ENCODE measurements at regions not wholly inside any gene's neighbourhood (a gene's known extent, or its start where the extent isn't known, plus 50 kb on each side); places are given as distances from the start of the nearest gene placed in this dataset.
"Not testable (repeated sequence)": the region's sequence is repeated elsewhere in the genome, so short reads cannot be mapped to it uniquely, and the experiment has no call there.

DNA sequence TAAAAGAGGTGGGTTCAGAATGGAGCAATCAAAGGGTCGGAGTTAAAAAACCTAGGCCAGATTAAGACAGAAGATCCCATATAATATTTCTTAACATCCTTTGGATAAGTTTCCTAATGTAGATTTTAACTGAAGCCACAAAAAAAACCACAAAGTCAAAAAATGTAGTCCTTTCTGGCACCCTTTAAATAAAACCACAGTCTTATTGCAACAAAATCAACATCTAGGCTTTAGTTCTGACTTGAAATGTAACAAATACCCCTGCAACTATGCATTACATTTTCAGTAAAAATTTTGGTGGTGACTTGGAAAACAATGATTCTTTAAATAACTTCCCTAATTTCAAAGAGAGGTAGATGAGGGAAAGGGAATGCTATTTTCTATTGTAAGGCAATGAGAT lies 109.2 kb downstream of the PSAT1 start:
- Histone ChIP-seq H3K4me3 (no peak overlapping the region), H3K36me3 (no peaks in the 10 kb centered on the region)
- TF ChIP-seq POLR2A (IDR thresholded peaks at IDR 0.05) (no peak), CTCF (IDR thresholded peaks at IDR 0.05) (no peak)

DNA sequence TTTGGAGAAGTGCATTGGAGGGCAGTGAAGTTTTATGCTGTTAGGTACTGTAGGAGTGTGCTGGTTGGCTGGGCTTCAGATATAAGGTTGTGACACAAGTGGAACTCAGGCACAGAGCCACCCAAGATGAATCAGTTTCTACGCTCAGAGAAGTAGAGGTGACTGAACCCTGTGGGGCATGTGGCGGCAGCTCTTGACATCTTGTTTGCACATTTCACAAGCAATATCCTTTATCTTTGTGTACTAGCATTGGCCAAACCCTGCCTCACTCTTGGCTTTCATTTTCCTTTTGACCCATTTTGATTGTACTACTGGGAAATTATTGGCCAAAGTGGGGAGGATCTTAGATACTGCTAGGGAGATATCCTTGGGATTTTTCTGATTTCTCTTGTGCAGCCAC lies 110.0 kb downstream of the PSAT1 start:
- Histone ChIP-seq H3K27ac (no peak overlapping the region), H3K9me3 (no peaks in the 10 kb centered on the region), H3K27me3 (no peaks in the 10 kb centered on the region), H3K36me3 (no peaks in the 10 kb centered on the region), H3K4me1 (no peaks in the 10 kb centered on the region), H3K4me3 (no peak overlapping the region)
- no peak for TF ChIP-seq CTCF (IDR thresholded peaks at IDR 0.05)
- TF ChIP-seq POLR2A (IDR thresholded peaks at IDR 0.05), result no peak
- DNase-seq, result no peak
- intact Hi-C loops (cut with DNase I; ENCODE audit: low total_unique reads), result no loop called here

More for the DNA sequence above, 109.2 kb downstream of the PSAT1 start:
- Histone ChIP-seq H3K27me3 (no peaks in the 10 kb centered on the region), H3K27ac (no peak overlapping the region), H3K9me3 (no peaks in the 10 kb centered on the region), H3K4me1 (no peaks in the 10 kb centered on the region)
- no peak for DNase-seq
- intact Hi-C loops (cut with DNase I; ENCODE audit: low total_unique reads), result no loop called here

- H3K9me3 ChIP-seq, result no peaks in the 10 kb centered on the region
- no peaks in the 10 kb centered on the region for H3K27me3 ChIP-seq
- intact Hi-C loops (cut with DNase I; ENCODE audit: low total_unique reads), result no loop called here
- H3K27ac ChIP-seq, result no peak overlapping the region
- TF ChIP-seq CTCF (IDR thresholded peaks at IDR 0.05), result no peak
- no peak for TF ChIP-seq POLR2A (IDR thresholded peaks at IDR 0.05)
- no peaks in the 10 kb centered on the region for H3K4me1 ChIP-seq
- H3K36me3 ChIP-seq, result no peaks in the 10 kb centered on the region
- no peak overlapping the region for H3K4me3 ChIP-seq
- no peak for DNase-seq
Observed at GRCh38 chr9:78407636-78408312, 110.8 kb downstream of the PSAT1 start.

GRCh38 chr9:78408388-78408787 lies 111.5 kb downstream of the PSAT1 start:
- no peaks in the 10 kb centered on the region for H3K9me3 ChIP-seq
- TF ChIP-seq POLR2A (IDR thresholded peaks at IDR 0.05), result no peak
- no peak for TF ChIP-seq CTCF (IDR thresholded peaks at IDR 0.05)
- no peaks in the 10 kb centered on the region for H3K36me3 ChIP-seq
- H3K27ac ChIP-seq, result no peak overlapping the region
- DNase-seq, result no peak
- no peaks in the 10 kb centered on the region for H3K27me3 ChIP-seq
- H3K4me1 ChIP-seq, result no peaks in the 10 kb centered on the region
- H3K4me3 ChIP-seq, result no peak overlapping the region
- intact Hi-C loops (cut with DNase I; ENCODE audit: low total_unique reads), result no loop called here

GRCh38 chr9:78409928-78410510 lies 113.1 kb downstream of the PSAT1 start:
- intact Hi-C loops (cut with DNase I; ENCODE audit: low total_unique reads); DNase-seq; H3K36me3 ChIP-seq; H3K27me3 ChIP-seq; H3K27ac ChIP-seq; H3K4me1 ChIP-seq; H3K4me3 ChIP-seq; H3K9me3 ChIP-seq: not testable (repeated sequence)

Data from uterus (tissue), 3 donors.